H9 (cell line): ENCODE measurements at regions not wholly inside any gene's neighbourhood (a gene's known extent, or its start where the extent isn't known, plus 50 kb on each side); places are given as distances from the start of the nearest gene placed in this dataset.

Experiments used
- DNase-seq: peaks from one replicate; pipeline ENCODE4 v3.0.0-alpha.2; 2017
- H2AFZ ChIP-seq: one replicate; pipeline ENCODE4 v1.6.1; 2013; ENCODE audit warnings: mild to moderate bottlenecking, low read length, control low read depth, moderate library complexity
- H2AK5ac ChIP-seq: 2 replicates; pipeline ENCODE4 v1.6.1; 2013; ENCODE audit warnings: low read length, control low read depth, mixed read lengths; ENCODE audit not compliant: insufficient read length
- H2BK120ac ChIP-seq: one replicate; pipeline ENCODE4 v1.6.1; 2013; ENCODE audit warnings: low read depth, mild to moderate bottlenecking, low read length, control low read depth, inconsistent platforms; ENCODE audit not compliant: poor library complexity, severe bottlenecking
- H2BK12ac ChIP-seq: 2 replicates; pipeline ENCODE4 v1.6.1; 2013; ENCODE audit warnings: low read length, control low read depth, mixed read lengths, low read depth; ENCODE audit not compliant: insufficient read length
- H2BK15ac ChIP-seq: 2 replicates; pipeline ENCODE4 v1.6.1; 2013; ENCODE audit warnings: low read depth, low read length, control low read depth
- H2BK20ac ChIP-seq: one replicate; pipeline ENCODE4 v1.6.1; 2013; ENCODE audit warnings: low read depth, mild to moderate bottlenecking, low read length, control low read depth, inconsistent platforms; ENCODE audit not compliant: poor library complexity, severe bottlenecking
- H2BK5ac ChIP-seq: 2 replicates; pipeline ENCODE4 v1.6.1; 2013; ENCODE audit warnings: low read length, control low read depth, mixed read lengths; ENCODE audit not compliant: insufficient read length
- H3K14ac ChIP-seq: 2 replicates; pipeline ENCODE4 v1.6.1; 2013; ENCODE audit warnings: low read length, control low read depth; ENCODE audit not compliant: insufficient read depth
- H3K18ac ChIP-seq: 2 replicates; pipeline ENCODE4 v1.6.1; 2013; ENCODE audit warnings: low read depth, mild to moderate bottlenecking, mixed read lengths, low read length, control low read depth; ENCODE audit not compliant: insufficient read length
- H3K23ac ChIP-seq: 2 replicates; pipeline ENCODE4 v1.6.1; 2013; ENCODE audit warnings: low read length, control low read depth, mixed read lengths, low read depth; ENCODE audit not compliant: insufficient read length
- H3K23me2 ChIP-seq: 2 replicates; pipeline ENCODE4 v1.6.1; 2013; ENCODE audit warnings: low read depth, mild to moderate bottlenecking, mixed read lengths, low read length, control low read depth; ENCODE audit not compliant: insufficient read length, poor library complexity, severe bottlenecking
- H3K27ac ChIP-seq: 2 replicates; pipeline ENCODE4 v1.5.1; 2013; ENCODE audit warnings: low read length, control low read depth, mixed read lengths, low read depth; ENCODE audit not compliant: insufficient read length
- H3K27me3 ChIP-seq: 2 replicates; pipeline ENCODE4 v1.6.1; 2013; ENCODE audit warnings: low read length, control low read depth, inconsistent platforms; ENCODE audit not compliant: insufficient read depth
- H3K4ac ChIP-seq: 2 replicates; pipeline ENCODE4 v1.6.1; 2013; ENCODE audit warnings: low read depth, mild to moderate bottlenecking, control low read depth, inconsistent platforms, low read length, moderate library complexity
- H3K4me1 ChIP-seq: 2 replicates; pipeline ENCODE4 v1.6.1; 2013; ENCODE audit warnings: low read length, control low read depth, inconsistent platforms; ENCODE audit not compliant: insufficient read depth
- H3K4me2 ChIP-seq: 2 replicates; pipeline ENCODE4 v1.6.1; 2013; ENCODE audit warnings: low read length, control low read depth, mixed read lengths; ENCODE audit not compliant: insufficient read length, insufficient read depth
- H3K56ac ChIP-seq: 2 replicates; pipeline ENCODE4 v1.6.1; 2013; ENCODE audit warnings: low read depth, mild to moderate bottlenecking, mixed read lengths, low read length, control low read depth; ENCODE audit not compliant: insufficient read length
- H3K79me1 ChIP-seq: 2 replicates; pipeline ENCODE4 v1.6.1; 2013; ENCODE audit warnings: low read depth, mild to moderate bottlenecking, moderate library complexity, low read length, control low read depth, inconsistent platforms; ENCODE audit not compliant: insufficient read depth, poor library complexity, severe bottlenecking
- H3K79me2 ChIP-seq: 2 replicates; pipeline ENCODE4 v1.6.1; 2013; ENCODE audit warnings: low read length, control low read depth, inconsistent platforms; ENCODE audit not compliant: insufficient read depth
- H3K9ac ChIP-seq: 2 replicates; pipeline ENCODE4 v1.6.1; 2013; ENCODE audit warnings: low read length, control low read depth, mixed read lengths; ENCODE audit not compliant: insufficient read length; ENCODE audit errors: extremely low read depth
- H3K9me3 ChIP-seq: one replicate; pipeline ENCODE4 v1.6.1; 2013; ENCODE audit warnings: low read depth, low read length, inconsistent platforms; ENCODE audit not compliant: control insufficient read depth
- H3T11ph ChIP-seq: one replicate; pipeline ENCODE4 v1.6.1; 2013; ENCODE audit warnings: mild to moderate bottlenecking, low read length, control low read depth, inconsistent platforms
- H4K20me1 ChIP-seq: one replicate; pipeline ENCODE4 v1.6.1; 2013; ENCODE audit not compliant: control insufficient read depth, insufficient read length, insufficient read depth
- H4K5ac ChIP-seq: 2 replicates; pipeline ENCODE4 v1.6.1; 2013; ENCODE audit warnings: low read depth, mild to moderate bottlenecking, mixed read lengths, low read length, control low read depth; ENCODE audit not compliant: insufficient read length
- H4K8ac ChIP-seq: replicated peaks from 2 replicates; pipeline ENCODE4 v1.6.1; 2013; ENCODE audit warnings: low read length, control low read depth, mixed read lengths, low read depth; ENCODE audit not compliant: insufficient read length
- H4K91ac ChIP-seq: 2 replicates; pipeline ENCODE4 v1.6.1; 2013; ENCODE audit warnings: low read depth, mild to moderate bottlenecking, moderate library complexity, mixed read lengths, low read length, control low read depth; ENCODE audit not compliant: insufficient read length
- H3K27ac Mint-ChIP-seq, 3 experiments: 2 replicates in 2 of 3; 3 replicates in 1 of 3; pipeline ENCODE4 v1.8.0; 2020 to 2021; ENCODE audit warnings: mixed read lengths in 3 of 3, mild to moderate bottlenecking in 1 of 3, moderate library complexity in 1 of 3
- H3K27me3 Mint-ChIP-seq: 2 replicates; pipeline ENCODE4 v1.8.0; 2021; ENCODE audit warnings: low read depth, mild to moderate bottlenecking, moderate library complexity, mixed read lengths
- H3K36me3 Mint-ChIP-seq, 3 experiments: 2 replicates in 2 of 3; 3 replicates in 1 of 3; pipeline ENCODE4 v1.8.0; 2020 to 2021; ENCODE audit warnings: low read depth in 3 of 3, mixed read lengths in 3 of 3; ENCODE audit not compliant: insufficient read depth in 1 of 3
- H3K4me1 Mint-ChIP-seq, 2 experiments: 2 replicates each; pipeline ENCODE4 v1.8.0; 2020; ENCODE audit warnings: mixed read lengths in 2 of 2
- H3K4me3 Mint-ChIP-seq, 2 experiments: 2 replicates in 1 of 2; 3 replicates in 1 of 2; pipeline ENCODE4 v1.8.0; 2020 to 2021; ENCODE audit warnings: mild to moderate bottlenecking in 2 of 2, mixed read lengths in 2 of 2, moderate library complexity in 1 of 2
- H3K9me3 Mint-ChIP-seq, 2 experiments: 2 replicates in 1 of 2; 3 replicates in 1 of 2; pipeline ENCODE4 v1.8.0; 2020; ENCODE audit warnings: mild to moderate bottlenecking in 2 of 2, mixed read lengths in 2 of 2, moderate library complexity in 1 of 2
- CTCF ChIP-seq: fragments of 200-600 bp; sonication (generic); conservative IDR thresholded peaks from 3 replicates; pipeline ENCODE4 v1.8.0; 2021; ENCODE audit warnings: antibody characterized with exemption, mild to moderate bottlenecking
- WGBS: extraction: QIAGEN DNeasy Blood & Tissue Kit; methylation state at CpG from one replicate; pipeline ENCODE4 v1.1.7; 2013; ENCODE audit warnings: missing lambda C conversion rate, low lambda C conversion rate, mixed read lengths; ENCODE audit not compliant: insufficient read length; ENCODE audit errors: extremely low coverage; 5-methylcytosine and 5-hydroxymethylcytosine counted together

- no peak for TF ChIP-seq CTCF
- Histone ChIP-seq H2BK120ac (no peak overlapping the region), H3K79me2 (no peaks in the 10 kb centered on the region), H4K20me1 (no peaks in the 10 kb centered on the region), H2BK5ac (no peak overlapping the region), H4K91ac (no peak overlapping the region), H3K18ac (no peak overlapping the region), H3K9ac (no peak overlapping the region), H2BK20ac (no peak overlapping the region), H2AK5ac (no peak overlapping the region), H3K27ac (no peak overlapping the region), H3K79me1 (no peaks in the 10 kb centered on the region), H2BK15ac (no peak overlapping the region), H3K4me2 (no peak overlapping the region), H2AFZ (no peak overlapping the region), H3K23ac (no peak overlapping the region), H3K4me1 (no peaks in the 10 kb centered on the region; the same call in 1 of the 2 replicates), H4K8ac (no peak overlapping the region), H3T11ph (no peak overlapping the region), H3K27me3 (no peaks in the 10 kb centered on the region), H3K4ac (no peak overlapping the region), H3K56ac (no peak overlapping the region), H3K23me2 (no peaks in the 10 kb centered on the region), H4K5ac (no peak overlapping the region), H3K9me3 (no peaks in the 10 kb centered on the region), H2BK12ac (no peak overlapping the region), H3K14ac (no peak overlapping the region)
- H3K27ac Mint-ChIP-seq: no peak overlapping the region; a peak in 1 of 7 replicates
- H3K9me3 Mint-ChIP-seq: peaks cover 0 to 3% of the 10 kb centered on the region in 2 experiments; a peak in 3 of 5 replicates
- no CpG with 5 or more reads among the region's 4 CpGs for WGBS
- H3K4me1 Mint-ChIP-seq: peaks cover 23 to 25% of the 10 kb centered on the region in 2 experiments
- H3K36me3 Mint-ChIP-seq: peaks cover 0 to 4% (median 0%) of the 10 kb centered on the region in 3 experiments; a peak in 1 of 7 replicates
- H3K4me3 Mint-ChIP-seq: no peak overlapping the region
- no peak for DNase-seq
- H3K27me3 Mint-ChIP-seq: no peaks in the 10 kb centered on the region; the same call in 1 of the 2 replicates
Observed at GRCh38 chr18:22469926-22470247, 52.2 kb upstream of the CTAGE1 start.
